K562 (cell line): ENCODE measurements at regions not wholly inside any gene's neighbourhood (a gene's known extent, or its start where the extent isn't known, plus 50 kb on each side); places are given as distances from the start of the nearest gene placed in this dataset.

Experiments
- CTCF ChIP-seq, 3 experiments: IDR thresholded peaks in 2 of 3; conservative IDR thresholded peaks in 1 of 3; 2 replicates each; pipeline ENCODE4 v1.5.1; 2011 to 2012; ENCODE audit warnings: low read length in 3 of 3, mild to moderate bottlenecking in 3 of 3, control low read depth in 2 of 3, improper control_type of control experiment in 1 of 3, inconsistent platforms in 1 of 3, low read depth in 1 of 3, mixed read lengths in 1 of 3, moderate library complexity in 1 of 3; ENCODE audit not compliant: insufficient read depth in 2 of 3
- E2F3 ChIP-seq: fragments of 250-450 bp; sonication (Bioruptor Pico); IDR thresholded peaks from 2 replicates; pipeline ENCODE4 v1.4.0; 2020; ENCODE audit warnings: mild to moderate bottlenecking
- ELF1 ChIP-seq: fragments of 200-800 bp; sonication (Bioruptor generic); IDR thresholded peaks from 2 replicates; pipeline ENCODE4 v1.6.1; 2016; ENCODE audit warnings: missing genetic modification characterization, missing compliant biosample characterization
- ETV1 ChIP-seq: fragments of 450-650 bp; conservative IDR thresholded peaks from 2 replicates; pipeline ENCODE4 v1.6.1; 2016; ENCODE audit warnings: missing genetic modification characterization, control low read depth, low read depth, missing compliant biosample characterization
- ETV6 ChIP-seq, 3 experiments: fragments of 150-350 bp in 1 of 3; sonication (generic) in 1 of 3; formaldehyde crosslinking in 1 of 3; IDR thresholded peaks; 2 replicates each; pipeline versions ENCODE4 v1.6.1 to v1.8.0; 2014 to 2022; ENCODE audit warnings: borderline replicate concordance in 2 of 3, low read depth in 2 of 3, antibody characterized with exemption in 1 of 3, low read length in 1 of 3, mild to moderate bottlenecking in 1 of 3, missing genetic modification reagents in 1 of 3
- GABPA ChIP-seq: fragments of 200-800 bp; sonication (Bioruptor generic); conservative IDR thresholded peaks from 2 replicates; pipeline ENCODE4 v1.6.1; 2016; ENCODE audit warnings: low read depth, missing genetic modification characterization, missing compliant biosample characterization
- GTF2A2 ChIP-seq: IDR thresholded peaks from 2 replicates; pipeline ENCODE4 v1.6.1; 2016; ENCODE audit warnings: mild to moderate bottlenecking, missing genetic modification characterization, missing compliant biosample characterization
- JUNB ChIP-seq: fragments of 450-650 bp; formaldehyde crosslinking; conservative IDR thresholded peaks from 2 replicates; pipeline ENCODE4 v1.4.0; 2020; ENCODE audit warnings: mild to moderate bottlenecking
- NFIC ChIP-seq: fragments of 450-650 bp; IDR thresholded peaks from 2 replicates; pipeline ENCODE4 v1.6.1; 2017; ENCODE audit warnings: mild to moderate bottlenecking, inconsistent platforms
- SAFB2 ChIP-seq: fragments of 200-400 bp; formaldehyde crosslinking; IDR thresholded peaks from 2 replicates; pipeline ENCODE4 v1.6.1; 2018; ENCODE audit warnings: borderline replicate concordance, low read length, low read depth, moderate library complexity; ENCODE audit not compliant: severe bottlenecking
- TAL1 ChIP-seq: fragments of 450-650 bp; IDR thresholded peaks from 2 replicates; pipeline ENCODE4 v1.6.1; 2016; ENCODE audit warnings: mild to moderate bottlenecking
- TFAM ChIP-seq: fragments of 250-450 bp; sonication (Bioruptor Pico); conservative IDR thresholded peaks from 2 replicates; pipeline ENCODE4 v1.5.0; 2021; ENCODE audit warnings: mild to moderate bottlenecking, moderate library complexity
- THRB ChIP-seq: fragments of 450-650 bp; formaldehyde crosslinking; conservative IDR thresholded peaks from 2 replicates; pipeline ENCODE4 v1.4.0; 2022; ENCODE audit warnings: mild to moderate bottlenecking, missing genetic modification characterization
- ZNF668 ChIP-seq: fragments of 250-450 bp; sonication (Bioruptor Pico); IDR thresholded peaks from 2 replicates; pipeline ENCODE4 v1.8.0; 2022; ENCODE audit warnings: mild to moderate bottlenecking, inconsistent platforms
- TF ChIP-seq, protein P1 (sequence below): fragments of 250-450 bp; sonication (Bioruptor Pico); IDR thresholded peaks from 2 replicates; pipeline ENCODE4 v1.5.0; 2020; ENCODE audit warnings: mild to moderate bottlenecking, borderline replicate concordance
- TF ChIP-seq, protein P2 (sequence below): fragments of 150-350 bp; conservative IDR thresholded peaks from 2 replicates; pipeline ENCODE4 v1.6.1; 2014; ENCODE audit warnings: low read length
- TF ChIP-seq, protein P3 (sequence below): sonication (generic); formaldehyde crosslinking; IDR thresholded peaks from 2 replicates; pipeline ENCODE4 v1.8.0; 2022; ENCODE audit warnings: missing genetic modification reagents, mild to moderate bottlenecking, moderate library complexity, borderline replicate concordance

- no peak for TF ChIP-seq ELF1 (tag)
- TF ChIP-seq CTCF (IDR thresholded peaks at IDR 0.05 in 2 of 3, conservative IDR thresholded peaks at IDR 0.05 in 1 of 3; ENCODE audit: insufficient read depth in 2 of 3, low read depth in 1 of 3, low read length in 3 of 3): no peak
- no peak for TF ChIP-seq SAFB2
- TF ChIP-seq E2F3 (CRISPR knock-in tag): no peak
- no peak for TF ChIP-seq TFAM (CRISPR knock-in tag)
- 0 out of 4 replicates have a peak, but pooled peaks of 1 of the 2 experiments have one; percentile 41 for TF ChIP-seq ETV6 (IDR thresholded peaks at IDR 0.05; ENCODE audit: borderline replicate concordance in 1 of 2, low read depth in 2 of 2, low read length in 1 of 2)
- TF ChIP-seq ETV6 (CRISPR knock-in tag; IDR thresholded peaks at IDR 0.05; ENCODE audit: borderline replicate concordance): no peak
- TF ChIP-seq GTF2A2 (tag): no peak
- TF ChIP-seq TAL1: peak; percentile 35; the same call in 1 of the 2 replicates
- TF ChIP-seq, protein P1, sequence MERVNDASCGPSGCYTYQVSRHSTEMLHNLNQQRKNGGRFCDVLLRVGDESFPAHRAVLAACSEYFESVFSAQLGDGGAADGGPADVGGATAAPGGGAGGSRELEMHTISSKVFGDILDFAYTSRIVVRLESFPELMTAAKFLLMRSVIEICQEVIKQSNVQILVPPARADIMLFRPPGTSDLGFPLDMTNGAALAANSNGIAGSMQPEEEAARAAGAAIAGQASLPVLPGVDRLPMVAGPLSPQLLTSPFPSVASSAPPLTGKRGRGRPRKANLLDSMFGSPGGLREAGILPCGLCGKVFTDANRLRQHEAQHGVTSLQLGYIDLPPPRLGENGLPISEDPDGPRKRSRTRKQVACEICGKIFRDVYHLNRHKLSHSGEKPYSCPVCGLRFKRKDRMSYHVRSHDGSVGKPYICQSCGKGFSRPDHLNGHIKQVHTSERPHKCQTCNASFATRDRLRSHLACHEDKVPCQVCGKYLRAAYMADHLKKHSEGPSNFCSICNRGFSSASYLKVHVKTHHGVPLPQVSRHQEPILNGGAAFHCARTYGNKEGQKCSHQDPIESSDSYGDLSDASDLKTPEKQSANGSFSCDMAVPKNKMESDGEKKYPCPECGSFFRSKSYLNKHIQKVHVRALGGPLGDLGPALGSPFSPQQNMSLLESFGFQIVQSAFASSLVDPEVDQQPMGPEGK: no peak
- no peak for TF ChIP-seq THRB
- TF ChIP-seq, protein P2, sequence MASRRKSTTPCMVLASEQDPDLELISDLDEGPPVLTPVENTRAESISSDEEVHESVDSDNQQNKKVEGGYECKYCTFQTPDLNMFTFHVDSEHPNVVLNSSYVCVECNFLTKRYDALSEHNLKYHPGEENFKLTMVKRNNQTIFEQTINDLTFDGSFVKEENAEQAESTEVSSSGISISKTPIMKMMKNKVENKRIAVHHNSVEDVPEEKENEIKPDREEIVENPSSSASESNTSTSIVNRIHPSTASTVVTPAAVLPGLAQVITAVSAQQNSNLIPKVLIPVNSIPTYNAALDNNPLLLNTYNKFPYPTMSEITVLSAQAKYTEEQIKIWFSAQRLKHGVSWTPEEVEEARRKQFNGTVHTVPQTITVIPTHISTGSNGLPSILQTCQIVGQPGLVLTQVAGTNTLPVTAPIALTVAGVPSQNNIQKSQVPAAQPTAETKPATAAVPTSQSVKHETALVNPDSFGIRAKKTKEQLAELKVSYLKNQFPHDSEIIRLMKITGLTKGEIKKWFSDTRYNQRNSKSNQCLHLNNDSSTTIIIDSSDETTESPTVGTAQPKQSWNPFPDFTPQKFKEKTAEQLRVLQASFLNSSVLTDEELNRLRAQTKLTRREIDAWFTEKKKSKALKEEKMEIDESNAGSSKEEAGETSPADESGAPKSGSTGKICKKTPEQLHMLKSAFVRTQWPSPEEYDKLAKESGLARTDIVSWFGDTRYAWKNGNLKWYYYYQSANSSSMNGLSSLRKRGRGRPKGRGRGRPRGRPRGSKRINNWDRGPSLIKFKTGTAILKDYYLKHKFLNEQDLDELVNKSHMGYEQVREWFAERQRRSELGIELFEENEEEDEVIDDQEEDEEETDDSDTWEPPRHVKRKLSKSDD: no peak
- peak; percentile 79 for TF ChIP-seq ETV1 (tag)
- peak; percentile 98 for TF ChIP-seq NFIC
- no peak for TF ChIP-seq JUNB
- no peak for TF ChIP-seq ZNF668 (CRISPR knock-in tag)
- TF ChIP-seq GABPA (tag): no peak
- TF ChIP-seq, protein P3, sequence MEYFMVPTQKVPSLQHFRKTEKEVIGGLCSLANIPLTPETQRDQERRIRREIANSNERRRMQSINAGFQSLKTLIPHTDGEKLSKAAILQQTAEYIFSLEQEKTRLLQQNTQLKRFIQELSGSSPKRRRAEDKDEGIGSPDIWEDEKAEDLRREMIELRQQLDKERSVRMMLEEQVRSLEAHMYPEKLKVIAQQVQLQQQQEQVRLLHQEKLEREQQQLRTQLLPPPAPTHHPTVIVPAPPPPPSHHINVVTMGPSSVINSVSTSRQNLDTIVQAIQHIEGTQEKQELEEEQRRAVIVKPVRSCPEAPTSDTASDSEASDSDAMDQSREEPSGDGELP (CRISPR knock-in tag): 0 out of 2 replicates have a peak, but pooled peaks have one; percentile 21
Measured at GRCh38 chr1:168466092-168466713, 77.6 kb downstream of the XCL2 start (continued).
